H1 (cell line): ENCODE measurements at regions not wholly inside any gene's neighbourhood (a gene's known extent, or its start where the extent isn't known, plus 50 kb on each side); places are given as distances from the start of the nearest gene placed in this dataset.

ENCODE experiments used
- CTCF ChIA-PET: fragments of 300-600 bp; sonication (Branson Sonifier 250); formaldehyde crosslinking; loops from one replicate; lab custom pipeline; 2021; ENCODE audit not compliant: partially characterized antibody; lab: Charles Lee
- POLR2A ChIA-PET: fragments of 300-600 bp; sonication (Branson Sonifier 250); formaldehyde crosslinking; loops from one replicate; lab custom pipeline; 2021; ENCODE audit warnings: inconsistent platforms; ENCODE audit not compliant: partially characterized antibody; lab: Charles Lee
- DNase-seq, 2 experiments: peaks; one replicate each; pipeline versions ENCODE4 v3.0.0 to v3.0.0-alpha.2; 2010 to 2022; ENCODE audit warnings: low spot score in 2 of 2, low read depth in 1 of 2, mixed read lengths in 1 of 2
- FAIRE-seq: peaks from 2 replicates; lab custom pipeline; 2011; peaks lifted over from hg19 to GRCh38; lab: Jason Lieb, UNC
- H2AFZ ChIP-seq: 2 replicates; pipeline ENCODE4 v1.8.1; 2012; ENCODE audit warnings: low read length, inconsistent platforms
- H2AK5ac ChIP-seq: 2 replicates; pipeline ENCODE4 v1.6.1; 2013; ENCODE audit warnings: low read depth, low read length
- H2BK120ac ChIP-seq: replicated peaks from 2 replicates; pipeline ENCODE3; 2013; ENCODE audit warnings: low read depth, low read length, inconsistent platforms
- H2BK12ac ChIP-seq: 2 replicates; pipeline ENCODE4 v1.6.1; 2013; ENCODE audit warnings: low read depth, low read length
- H2BK15ac ChIP-seq: 2 replicates; pipeline ENCODE4 v1.6.1; 2013; ENCODE audit warnings: low read length
- H2BK20ac ChIP-seq: 2 replicates; pipeline ENCODE4 v1.6.1; 2013; ENCODE audit warnings: low read length
- H2BK5ac ChIP-seq: 2 replicates; pipeline ENCODE4 v1.6.1; 2013; ENCODE audit warnings: low read depth, low read length
- H3K14ac ChIP-seq: 2 replicates; pipeline ENCODE4 v1.6.1; 2013; ENCODE audit warnings: inconsistent platforms; ENCODE audit not compliant: insufficient read length
- H3K18ac ChIP-seq: 2 replicates; pipeline ENCODE4 v1.6.1; 2013; ENCODE audit warnings: low read length; ENCODE audit errors: extremely low read depth
- H3K23ac ChIP-seq: 2 replicates; pipeline ENCODE4 v1.6.1; 2013; ENCODE audit warnings: inconsistent platforms; ENCODE audit not compliant: insufficient read length
- H3K23me2 ChIP-seq: 2 replicates; pipeline ENCODE4 v1.6.1; 2013; ENCODE audit warnings: low read depth, low read length
- H3K27ac ChIP-seq: 2 replicates; pipeline ENCODE4 v1.6.1; 2011; ENCODE audit warnings: low read depth, low read length, inconsistent platforms
- H3K27me3 ChIP-seq, 4 experiments: replicated peaks in 1 of 4; 1 replicate in 1 of 4; 2 replicates in 3 of 4; pipeline versions ENCODE4 v1.6.1 to v1.8.1; 2011 to 2013; ENCODE audit warnings: low read length in 3 of 4, mild to moderate bottlenecking in 3 of 4, inconsistent platforms in 2 of 4, mixed read lengths in 2 of 4, moderate library complexity in 1 of 4; ENCODE audit not compliant: control insufficient read depth in 3 of 4, insufficient read depth in 3 of 4; ENCODE audit errors: extremely low read depth in 1 of 4
- H3K36me3 ChIP-seq, 4 experiments: 2 replicates each; pipeline versions ENCODE4 v1.6.1 to v1.8.1; 2011 to 2013; ENCODE audit warnings: mild to moderate bottlenecking in 4 of 4, low read length in 3 of 4, moderate library complexity in 2 of 4, control low read depth in 1 of 4, inconsistent platforms in 1 of 4; ENCODE audit not compliant: insufficient read depth in 4 of 4, control insufficient read depth in 2 of 4
- H3K4ac ChIP-seq: replicated peaks from 2 replicates; pipeline ENCODE3; 2013; ENCODE audit warnings: low read length, low read depth, mixed read lengths, inconsistent platforms; ENCODE audit not compliant: insufficient read length
- H3K4me1 ChIP-seq, 4 experiments: replicated peaks in 1 of 4; 1 replicate in 1 of 4; 2 replicates in 3 of 4; pipeline versions ENCODE4 v1.6.1 to v1.8.1; 2011 to 2013; ENCODE audit warnings: low read length in 3 of 4, inconsistent platforms in 2 of 4, mixed read lengths in 1 of 4; ENCODE audit not compliant: insufficient read depth in 4 of 4, control insufficient read depth in 3 of 4
- H3K4me2 ChIP-seq, 2 experiments: 2 replicates each; pipeline versions ENCODE4 v1.6.1 to v1.8.1; 2011 to 2013; ENCODE audit warnings: low read depth in 2 of 2, low read length in 2 of 2, control low read depth in 1 of 2, inconsistent platforms in 1 of 2, mild to moderate bottlenecking in 1 of 2; ENCODE audit not compliant: insufficient read depth in 1 of 2
- H3K4me3 ChIP-seq, 4 experiments: fragments of 200-600, 300-600 bp in 1 of 4; sonication (generic), shearing (Covaris generic), sonication (Bioruptor Twin) in 1 of 4; 2 replicates each; pipeline versions ENCODE4 v1.5.1 to v1.8.1; 2011 to 2016; ENCODE audit warnings: low read length in 4 of 4, low read depth in 3 of 4, control low read depth in 2 of 4, inconsistent platforms in 2 of 4, mild to moderate bottlenecking in 2 of 4, mixed read lengths in 1 of 4, moderate library complexity in 1 of 4; ENCODE audit not compliant: insufficient read depth in 2 of 4; ENCODE audit errors: extremely low read depth in 1 of 4
- H3K56ac ChIP-seq: replicated peaks from 2 replicates; pipeline ENCODE3; 2013; ENCODE audit warnings: low read depth, mild to moderate bottlenecking, mixed read lengths, low read length, inconsistent platforms; ENCODE audit not compliant: insufficient read length
- H3K79me1 ChIP-seq: 2 replicates; pipeline ENCODE4 v1.6.1; 2013; ENCODE audit warnings: low read depth, low read length, control low read depth
- H3K79me2 ChIP-seq, 2 experiments: 2 replicates each; pipeline versions ENCODE4 v1.6.1 to v1.8.1; 2012 to 2013; ENCODE audit warnings: low read length in 2 of 2, mild to moderate bottlenecking in 2 of 2, inconsistent platforms in 1 of 2; ENCODE audit not compliant: insufficient read depth in 2 of 2, control insufficient read depth in 1 of 2
- H3K9ac ChIP-seq, 4 experiments: replicated peaks in 1 of 4; 1 replicate in 1 of 4; 2 replicates in 3 of 4; pipeline versions ENCODE4 v1.6.1 to v1.8.1; 2011 to 2013; ENCODE audit warnings: low read depth in 3 of 4, low read length in 3 of 4, control low read depth in 2 of 4, mild to moderate bottlenecking in 2 of 4, moderate library complexity in 2 of 4, inconsistent platforms in 1 of 4; ENCODE audit errors: extremely low read depth in 1 of 4
- H3K9me3 ChIP-seq, 2 experiments: 2 replicates each; pipeline versions ENCODE4 v1.6.1 to v1.8.1; 2012 to 2013; ENCODE audit warnings: mild to moderate bottlenecking in 2 of 2, moderate library complexity in 2 of 2, control low read depth in 1 of 2, inconsistent platforms in 1 of 2, low read depth in 1 of 2, low read length in 1 of 2, mixed read lengths in 1 of 2; ENCODE audit not compliant: insufficient read depth in 2 of 2
- H4K20me1 ChIP-seq, 2 experiments: replicated peaks in 1 of 2; 2 replicates each; pipeline versions ENCODE3 to v1.8.1; 2011 to 2013; ENCODE audit warnings: inconsistent platforms in 2 of 2, low read length in 2 of 2, mild to moderate bottlenecking in 1 of 2; ENCODE audit not compliant: insufficient read depth in 2 of 2, control insufficient read depth in 1 of 2
- H4K5ac ChIP-seq: 2 replicates; pipeline ENCODE4 v1.6.1; 2013; ENCODE audit warnings: low read length, low read depth, mixed read lengths, inconsistent platforms; ENCODE audit not compliant: insufficient read length
- H4K8ac ChIP-seq: 2 replicates; pipeline ENCODE4 v1.8.0; 2013; ENCODE audit warnings: mild to moderate bottlenecking, moderate library complexity, low read length, inconsistent platforms; ENCODE audit not compliant: insufficient read depth; ENCODE audit errors: extremely low read depth
- H4K91ac ChIP-seq: replicated peaks from 2 replicates; pipeline ENCODE3; 2013; ENCODE audit warnings: low read length, mixed read lengths, inconsistent platforms; ENCODE audit not compliant: insufficient read length
- TCF12 ChIP-seq: IDR thresholded peaks from 2 replicates; pipeline ENCODE4 v1.6.1; 2011; ENCODE audit warnings: low read depth, mild to moderate bottlenecking, low read length
- WGBS, 2 experiments: shearing (Covaris generic) in 1 of 2; methylation state at CpG; one replicate each; pipeline versions ENCODE4 v1.1.6 to v1.1.7; 2013 to 2015; ENCODE audit warnings: low lambda C conversion rate in 2 of 2, mixed read lengths in 2 of 2, inconsistent platforms in 1 of 2, low coverage in 1 of 2, missing lambda C conversion rate in 1 of 2; ENCODE audit not compliant: insufficient replicate concordance in 2 of 2, insufficient coverage in 1 of 2, insufficient read length in 1 of 2; ENCODE audit errors: extremely low coverage in 1 of 2, missing lambda C conversion rate in 1 of 2; 5-methylcytosine and 5-hydroxymethylcytosine counted together

DNA sequence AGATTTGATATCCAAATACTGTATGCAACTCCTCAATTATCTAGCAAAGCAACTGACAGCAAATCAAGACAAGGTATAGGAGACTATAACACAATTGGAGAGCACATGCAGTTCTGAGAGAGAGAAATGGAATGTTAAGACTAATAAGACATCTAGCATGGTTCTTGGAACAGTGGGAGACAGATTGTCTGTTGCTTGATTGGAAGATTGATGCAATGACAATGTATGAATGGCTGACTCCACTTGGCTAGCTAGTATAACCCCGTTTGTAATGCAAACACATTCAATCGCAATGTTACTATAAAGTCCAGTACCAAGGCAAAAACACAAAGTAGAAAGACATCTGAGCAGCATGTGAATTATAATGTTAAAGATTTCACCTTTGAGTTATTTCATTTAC, 179.3 kb downstream of the RPL10L start:
- no peak overlapping the region for H3K27ac ChIP-seq
- H3K23me2 ChIP-seq, result no peaks in the 10 kb centered on the region
- POLR2A ChIA-PET, result no interaction called here
- H3K14ac ChIP-seq, result no peak overlapping the region
- DNase-seq (no peak), FAIRE-seq (no peak)
- H3K56ac ChIP-seq, result no peak overlapping the region
- no peak overlapping the region for H3K9ac ChIP-seq
- no peak overlapping the region for H2BK5ac ChIP-seq
- no peaks in the 10 kb centered on the region for H3K9me3 ChIP-seq
- no peak overlapping the region for H2BK12ac ChIP-seq
- H3K18ac ChIP-seq, result no peak overlapping the region
- H2BK20ac ChIP-seq, result no peak overlapping the region
- H3K4me1 ChIP-seq, result no peaks in the 10 kb centered on the region
- H3K4me3 ChIP-seq, result no peak overlapping the region
- H4K91ac ChIP-seq, result no peak overlapping the region
- no peak overlapping the region for H2BK15ac ChIP-seq
- no peak overlapping the region for H2AK5ac ChIP-seq
- H3K79me2 ChIP-seq, result no peaks in the 10 kb centered on the region
- H3K4me2 ChIP-seq, result no peak overlapping the region
- H3K27me3 ChIP-seq, result no peaks in the 10 kb centered on the region
- WGBS, 2 experiments, result 85% methylated on average over 2 of the region's 2 CpGs; no CpG with 5 or more reads in 1 of the 2 experiments
- H4K5ac ChIP-seq, result no peak overlapping the region
- no peak overlapping the region for H2BK120ac ChIP-seq
- H4K20me1 ChIP-seq, result no peaks in the 10 kb centered on the region
- CTCF ChIA-PET, result no interaction called here
- no peak overlapping the region for H3K23ac ChIP-seq
- H4K8ac ChIP-seq, result no peak overlapping the region
- H3K4ac ChIP-seq, result no peak overlapping the region
- TF ChIP-seq TCF12, result no peak
- H2AFZ ChIP-seq, result no peak overlapping the region
- no peaks in the 10 kb centered on the region for H3K36me3 ChIP-seq
- no peaks in the 10 kb centered on the region for H3K79me1 ChIP-seq
